HG02870 (cell line): ENCODE measurements at regions not wholly inside any gene's neighbourhood (a gene's known extent, or its start where the extent isn't known, plus 50 kb on each side); places are given as distances from the start of the nearest gene placed in this dataset.
"Not testable (repeated sequence)": the region's sequence is repeated elsewhere in the genome, so short reads cannot be mapped to it uniquely, and the experiment has no call there.

ENCODE experiments used
- ATAC-seq: cut with Tn5 transposase; IDR thresholded peaks from one replicate; pipeline ENCODE4 v1.9.1; 2021; ENCODE audit warnings: mild to moderate bottlenecking, moderate library complexity; ENCODE audit not compliant: unreplicated experiment

DNA sequence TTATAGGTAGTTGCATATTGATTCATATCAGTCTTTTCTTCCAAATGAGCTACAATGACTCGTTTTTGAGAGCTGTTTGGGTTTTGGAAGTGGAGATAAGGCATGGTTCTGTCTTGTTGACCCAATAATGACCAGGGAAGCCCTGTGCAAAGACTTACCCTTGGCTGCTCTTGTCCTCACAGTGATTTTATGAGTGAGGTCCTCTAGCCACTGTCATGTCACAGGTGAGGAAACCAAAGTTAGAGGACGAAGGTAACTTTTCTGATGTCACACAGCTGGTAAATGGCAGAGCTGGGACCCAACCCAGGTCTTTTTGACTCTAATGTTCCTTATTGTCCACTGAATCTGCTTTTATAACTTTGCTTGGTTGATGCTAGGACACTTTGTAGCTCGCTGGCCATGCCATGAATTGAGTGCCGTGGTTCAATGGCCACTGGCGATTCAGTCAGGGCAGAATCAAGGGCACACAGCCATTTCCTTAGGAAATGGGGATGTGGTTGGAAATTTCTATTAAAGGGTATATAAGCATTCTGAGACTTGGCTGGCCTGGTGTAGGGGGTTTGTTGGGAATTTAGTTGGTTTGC, 249.1 kb downstream of the GOLGA6L6 start:
- ATAC-seq: not testable (repeated sequence)

DNA sequence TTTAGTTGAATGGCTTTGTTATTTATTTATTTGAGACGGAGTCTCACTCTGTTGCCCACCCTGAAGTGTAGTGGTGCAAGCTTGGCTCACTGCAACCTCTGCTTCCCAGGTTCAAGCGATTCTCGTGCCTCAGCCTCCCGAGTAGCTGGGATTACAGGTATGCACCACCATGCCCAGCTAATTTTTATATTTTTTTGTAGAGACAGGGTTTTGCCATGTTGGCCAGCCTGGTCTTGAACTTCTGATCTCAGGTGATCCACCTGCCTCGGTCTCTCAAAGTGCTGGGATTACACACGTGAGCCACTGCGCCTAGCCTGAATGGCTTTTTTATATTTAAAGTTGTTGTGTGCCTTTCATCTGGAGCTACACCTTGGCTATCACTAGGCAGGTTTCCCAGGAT, 250.0 kb downstream of the GOLGA6L6 start:
- not testable (repeated sequence) for ATAC-seq

DNA sequence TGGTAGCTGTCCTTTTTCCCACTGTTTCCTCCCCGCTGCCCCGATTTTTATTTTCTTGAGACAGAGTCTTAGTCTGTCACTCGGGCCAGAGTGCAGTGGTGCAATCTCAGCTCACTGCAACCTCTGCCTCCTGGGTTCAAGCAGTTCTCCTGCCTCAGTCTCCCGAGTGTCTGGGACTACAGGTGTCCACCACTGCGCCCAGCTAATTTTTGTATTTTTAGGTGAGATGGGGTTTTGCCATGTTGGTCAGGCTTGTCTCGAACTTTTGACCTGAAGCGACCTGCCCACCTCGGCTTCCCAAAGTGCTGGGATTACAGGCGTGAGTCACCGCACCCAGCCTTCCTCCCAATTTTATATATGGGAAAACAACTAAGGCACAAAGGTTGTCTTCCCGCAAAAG, 251.0 kb downstream of the GOLGA6L6 start:
- not testable (repeated sequence) for ATAC-seq

DNA sequence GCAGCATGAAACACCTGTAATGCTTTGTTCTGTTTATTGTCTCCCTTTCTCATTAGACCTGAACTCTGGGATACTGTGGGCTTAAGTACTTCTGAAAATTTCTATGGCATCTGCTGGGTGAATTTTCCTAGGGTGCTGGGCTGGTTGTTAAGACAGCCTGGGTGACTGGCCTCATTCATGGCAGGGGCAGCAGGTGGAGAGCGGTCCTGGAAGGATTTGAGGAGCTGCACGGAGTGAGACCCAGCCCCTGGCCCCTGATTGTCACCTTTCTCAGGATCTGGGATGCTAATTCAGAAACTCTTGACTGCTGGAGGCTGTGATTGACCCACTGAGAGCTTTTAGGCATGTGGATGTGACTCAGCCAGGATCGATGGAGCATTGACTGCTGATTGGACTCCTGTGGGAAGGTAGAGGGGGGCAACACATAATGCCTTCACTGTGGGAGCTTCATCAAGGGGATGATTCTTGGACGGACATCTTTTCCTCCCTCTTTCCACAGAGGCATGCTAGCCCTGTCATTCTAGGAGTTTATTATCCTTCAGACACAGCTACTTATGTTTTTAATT, 252.0 kb downstream of the GOLGA6L6 start:
- not testable (repeated sequence) for ATAC-seq

DNA sequence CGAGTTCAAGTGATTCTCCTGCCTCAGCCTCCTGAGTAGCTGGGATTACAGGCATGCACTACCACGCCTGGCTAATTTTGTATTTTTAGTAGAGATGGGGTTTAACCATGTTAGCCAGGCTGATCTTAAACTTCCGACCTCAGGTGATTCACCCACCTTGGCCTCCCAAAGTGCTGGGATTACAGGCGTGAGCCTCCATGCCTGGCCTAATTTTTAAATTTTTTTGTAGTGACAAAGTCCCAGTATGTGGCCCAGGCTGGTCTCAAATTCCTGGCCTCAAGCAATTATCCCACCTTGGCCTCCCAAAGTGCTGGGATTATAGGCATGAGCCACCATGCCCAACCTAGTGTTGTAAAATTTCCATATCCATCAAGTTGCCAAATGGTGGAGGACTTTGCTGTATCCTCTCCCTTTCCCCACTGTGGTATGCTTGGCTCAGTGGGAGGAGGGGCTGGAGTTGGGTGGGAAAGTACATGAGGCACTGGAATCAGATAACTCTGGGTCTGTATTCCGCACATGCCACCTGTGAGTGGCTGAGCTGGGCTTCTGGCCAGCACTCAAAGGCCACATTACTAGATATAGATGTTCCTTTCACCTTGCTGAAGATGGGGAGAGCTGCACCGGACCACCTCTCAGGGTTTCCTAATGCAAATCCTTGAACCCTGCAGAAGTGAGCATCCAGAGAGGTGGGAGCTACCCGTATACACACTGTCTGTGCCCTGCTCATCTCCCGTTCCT, 252.6 kb downstream of the GOLGA6L6 start:
- not testable (repeated sequence) for ATAC-seq

DNA sequence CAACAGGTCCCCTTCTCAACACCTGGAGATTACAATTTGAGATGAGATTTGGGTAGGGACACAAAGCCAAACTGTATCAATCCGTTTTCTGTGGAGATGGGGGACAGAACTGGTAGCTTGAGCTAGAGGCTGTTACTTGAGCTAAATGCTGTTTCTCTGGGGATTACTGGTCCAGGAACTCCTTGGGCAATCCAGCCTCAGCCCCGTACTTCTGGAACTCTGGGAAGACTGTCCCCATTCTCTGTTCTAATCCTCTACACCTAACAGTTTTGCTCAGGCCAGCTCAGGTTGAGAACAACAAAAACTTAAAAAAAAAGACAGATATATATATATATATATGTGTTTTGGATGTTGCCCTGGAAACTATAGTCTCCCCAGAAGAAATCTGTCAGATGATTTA, 255.0 kb downstream of the GOLGA6L6 start:
- ATAC-seq: not testable (repeated sequence)

DNA sequence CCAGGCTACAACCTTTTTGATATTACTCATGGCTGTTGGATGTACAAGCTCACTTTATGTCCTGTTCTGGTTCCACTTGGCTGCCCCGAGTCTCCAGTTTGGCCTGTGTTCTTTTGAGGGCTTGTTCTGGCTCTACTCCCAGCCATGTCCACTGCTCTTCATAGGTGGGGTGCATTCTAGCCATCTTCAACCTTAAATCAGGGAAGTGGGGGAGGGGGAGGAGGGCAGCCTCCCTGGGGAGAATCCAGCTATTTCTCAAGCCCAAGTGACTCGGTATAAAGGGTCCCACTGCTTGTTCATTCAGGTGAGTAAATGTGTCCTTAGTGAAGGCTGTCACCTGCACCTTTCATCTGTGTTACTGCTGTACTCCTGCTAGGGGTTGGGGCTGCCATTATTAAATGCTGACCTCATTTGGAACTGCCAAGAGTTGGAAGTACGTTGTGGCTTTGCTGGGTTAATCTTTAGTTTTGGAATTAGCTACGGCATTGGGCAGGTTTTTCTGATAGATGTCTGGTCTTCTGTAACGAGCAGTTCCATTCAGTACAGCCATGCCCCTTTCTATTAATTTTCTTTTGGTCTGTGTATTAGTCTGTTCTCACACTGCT, 255.8 kb downstream of the GOLGA6L6 start:
- ATAC-seq: not testable (repeated sequence)

DNA sequence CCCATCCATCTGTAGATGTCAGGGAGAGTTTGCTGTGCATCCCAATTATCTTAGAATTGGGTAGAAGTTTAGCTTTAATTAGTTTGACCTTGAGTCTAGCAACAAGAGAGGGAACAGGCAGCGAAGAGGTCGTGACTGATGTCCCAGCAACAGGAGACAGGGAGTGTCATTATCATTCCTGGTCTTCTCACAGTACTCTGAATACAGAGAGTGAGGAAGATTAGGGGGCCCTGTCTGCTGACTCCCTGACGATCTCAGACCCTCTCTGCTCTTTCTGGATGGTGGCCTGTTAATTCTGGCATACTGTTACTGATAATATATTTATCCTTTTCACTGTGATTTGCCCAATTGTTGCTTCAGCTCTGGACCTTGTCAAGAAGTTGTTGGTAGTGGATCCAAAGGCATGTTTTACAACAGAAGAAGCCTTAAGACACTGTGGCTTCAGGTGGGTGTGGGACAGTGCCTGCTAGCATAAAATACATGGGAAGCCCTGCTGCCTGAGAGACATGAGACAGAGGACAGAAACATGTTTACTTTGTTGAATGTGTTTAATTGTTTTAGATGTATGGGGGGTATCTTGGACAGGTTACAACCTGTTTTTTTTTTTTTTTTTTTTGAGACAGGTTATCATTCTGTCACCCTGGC, 256.6 kb downstream of the GOLGA6L6 start:
- ATAC-seq: not testable (repeated sequence)

DNA sequence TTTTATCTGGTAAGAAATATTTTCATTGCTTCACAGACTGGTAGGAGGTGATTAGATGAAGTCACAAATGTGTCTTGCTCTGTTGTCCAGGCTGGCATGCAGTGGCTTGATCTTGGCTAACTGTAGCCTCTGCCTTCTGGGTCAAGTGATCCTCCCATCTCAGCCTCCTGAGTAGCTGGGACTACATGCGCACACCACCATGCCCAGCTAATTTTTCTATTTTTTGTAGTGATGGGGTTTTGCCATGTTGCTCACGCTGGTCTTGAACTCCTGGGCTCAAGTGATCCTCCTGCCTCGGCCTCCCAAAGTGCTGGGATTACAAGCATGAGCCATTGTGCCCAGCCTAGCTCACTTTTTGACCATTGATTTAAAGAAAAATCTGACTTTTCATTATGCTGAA, 257.9 kb downstream of the GOLGA6L6 start:
- not testable (repeated sequence) for ATAC-seq

DNA sequence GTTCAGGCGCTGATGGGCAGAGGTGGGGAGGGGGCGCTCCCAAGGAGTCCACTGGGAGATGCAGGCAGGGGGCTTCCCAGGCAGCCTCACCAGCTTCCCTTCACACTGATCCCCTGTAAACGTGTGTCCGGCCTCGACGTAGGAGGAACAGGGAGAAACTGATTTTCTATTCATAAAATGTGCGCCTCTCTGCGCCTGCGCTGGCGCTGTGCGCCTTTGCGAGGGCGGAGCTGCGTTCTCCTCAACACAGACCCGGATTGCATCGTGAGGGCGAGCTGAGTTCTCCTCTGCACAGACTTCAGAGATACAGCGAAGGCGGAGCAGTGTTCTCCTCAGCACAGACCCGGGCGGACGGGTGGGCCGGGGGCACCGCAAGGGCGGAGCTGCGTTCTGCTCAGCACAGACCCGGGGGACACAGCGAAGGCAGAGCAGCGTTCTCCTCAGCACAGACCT, 259.1 kb downstream of the GOLGA6L6 start:
- not testable (repeated sequence) for ATAC-seq

DNA sequence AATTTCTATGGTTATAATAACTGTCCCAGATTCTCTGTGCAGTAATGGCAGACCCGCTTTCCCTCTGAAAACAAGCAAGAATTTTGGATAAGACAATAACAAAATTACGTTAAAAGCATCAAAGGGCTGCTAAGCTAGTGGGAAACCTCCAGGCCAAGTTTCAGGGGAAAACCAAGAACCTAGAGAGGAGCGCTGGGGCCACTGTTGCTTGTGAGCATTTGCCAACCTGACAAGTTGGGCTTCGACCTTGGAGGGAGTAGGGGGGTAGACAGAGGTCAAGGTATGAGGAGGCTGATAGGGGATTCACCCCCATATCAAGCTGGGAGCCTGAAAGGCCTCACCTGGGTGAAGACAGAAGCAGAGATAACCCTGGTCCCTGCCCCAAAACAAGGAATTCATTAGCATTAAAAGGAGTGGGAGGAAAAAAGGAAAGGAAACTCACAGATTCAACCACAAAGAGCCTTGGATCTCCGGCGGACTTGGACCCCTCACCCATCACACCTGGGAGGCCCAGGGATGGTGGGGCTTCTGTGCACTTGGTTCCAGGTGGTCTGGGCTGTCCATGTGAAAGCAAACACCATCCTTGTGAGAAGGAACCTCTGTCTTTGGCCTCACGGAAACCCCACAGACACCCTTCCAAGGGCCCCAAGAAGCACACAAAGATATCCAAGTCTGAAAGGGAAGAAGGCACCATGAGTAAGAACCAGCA, 259.9 kb downstream of the GOLGA6L6 start:
- not testable (repeated sequence) for ATAC-seq

DNA sequence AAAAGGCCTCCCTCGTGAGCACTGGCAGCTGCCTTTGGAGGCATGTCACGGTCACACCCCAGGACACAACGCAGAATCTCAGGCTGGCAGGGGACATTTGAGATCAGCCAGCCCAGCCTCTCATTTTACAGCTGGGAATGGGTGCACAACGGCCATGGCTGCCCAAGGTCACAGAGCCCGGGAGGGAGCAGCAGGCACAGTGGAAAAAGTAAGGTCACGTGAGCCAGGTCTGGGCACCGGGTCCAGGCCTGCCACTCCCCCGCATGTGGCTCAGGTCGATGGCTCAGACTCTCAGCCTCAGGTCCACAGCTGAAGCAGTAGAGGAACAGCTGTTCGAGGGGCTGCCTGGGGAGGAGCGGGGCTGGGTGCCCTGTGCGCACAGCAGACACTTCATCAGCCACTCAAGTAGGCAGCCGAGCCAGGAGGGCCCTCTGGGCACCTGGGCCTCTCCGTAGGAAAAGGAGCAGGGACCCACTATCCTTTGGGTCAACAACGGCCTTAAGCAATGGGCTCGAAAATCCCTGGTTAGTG, 260.6 kb downstream of the GOLGA6L6 start:
- no peak for ATAC-seq

DNA sequence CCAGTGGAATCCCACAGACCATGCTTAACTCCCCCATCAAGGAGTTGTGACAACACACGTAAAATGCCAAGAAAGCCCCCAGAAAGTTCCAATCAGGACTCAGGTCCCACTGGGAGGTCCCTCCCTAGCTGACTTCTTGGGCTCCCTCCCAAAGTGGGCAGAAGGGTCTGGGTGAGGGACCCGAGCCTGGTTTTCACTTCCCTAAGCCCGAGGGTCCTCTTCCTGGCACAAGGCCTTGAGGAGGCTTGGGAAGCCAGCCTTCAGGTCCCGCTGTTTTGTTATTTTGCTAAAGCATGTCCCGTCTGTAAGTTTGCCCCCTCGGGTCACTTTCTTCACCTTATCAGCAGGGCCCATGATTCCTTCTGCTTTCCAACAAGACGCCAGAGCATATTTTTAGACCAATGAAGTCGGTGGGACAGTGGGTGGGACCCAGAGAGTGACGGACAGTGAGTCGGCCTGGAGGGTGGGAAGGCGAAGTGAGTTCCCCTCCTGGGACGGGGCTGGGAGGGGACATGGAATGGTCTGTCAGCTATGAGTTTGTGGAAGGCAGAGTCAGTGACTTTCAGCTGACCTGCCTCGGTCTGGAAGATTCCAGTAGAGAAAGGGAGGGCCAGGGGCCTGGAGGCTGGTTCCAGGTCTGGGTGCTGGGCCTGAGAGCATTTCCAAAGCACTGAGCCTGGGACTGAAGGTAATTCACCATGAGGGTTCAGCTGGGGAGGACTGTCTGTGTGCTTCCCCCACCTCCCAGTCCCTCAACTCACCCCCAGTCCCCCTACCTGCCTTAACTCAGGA, 261.3 kb downstream of the GOLGA6L6 start:
- not testable (repeated sequence) for ATAC-seq

DNA sequence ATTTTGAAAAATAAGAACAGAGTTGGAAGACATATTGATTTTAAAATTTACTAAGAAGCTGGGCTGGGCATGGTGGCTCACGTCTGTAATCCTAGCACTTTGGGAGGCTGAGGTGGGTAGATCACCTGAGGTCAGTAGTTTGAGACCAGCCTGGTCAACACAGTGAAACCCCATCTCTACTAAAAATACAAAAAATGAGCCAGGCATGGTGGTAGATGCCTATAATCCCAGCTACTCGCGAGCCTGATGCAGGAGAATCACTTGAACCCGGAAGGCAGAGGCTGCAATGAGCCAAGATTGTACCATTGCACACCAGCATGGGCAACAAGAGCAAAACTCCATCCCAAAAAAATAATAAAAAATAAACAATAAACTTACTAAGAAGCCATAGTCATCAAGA, 262.5 kb downstream of the GOLGA6L6 start:
- not testable (repeated sequence) for ATAC-seq

DNA sequence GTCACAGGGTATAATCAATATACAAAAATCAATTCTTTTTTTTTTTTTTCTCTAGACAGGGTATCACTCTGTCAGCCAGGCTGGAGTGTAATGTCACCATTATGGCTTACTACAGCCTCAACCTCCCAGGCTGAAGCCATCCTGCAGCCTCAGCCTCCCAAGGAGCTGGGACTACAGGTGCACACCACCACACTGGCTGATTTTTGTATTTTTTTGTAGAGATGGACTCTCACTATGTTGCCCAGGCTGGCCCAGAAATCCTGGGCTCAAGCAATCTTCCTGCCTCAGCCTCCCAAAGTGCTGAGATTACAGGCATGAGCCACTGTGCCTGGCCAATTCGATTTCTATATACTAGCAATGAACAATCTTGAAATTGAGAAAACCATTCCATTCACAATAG, 263.2 kb downstream of the GOLGA6L6 start:
- not testable (repeated sequence) for ATAC-seq

DNA sequence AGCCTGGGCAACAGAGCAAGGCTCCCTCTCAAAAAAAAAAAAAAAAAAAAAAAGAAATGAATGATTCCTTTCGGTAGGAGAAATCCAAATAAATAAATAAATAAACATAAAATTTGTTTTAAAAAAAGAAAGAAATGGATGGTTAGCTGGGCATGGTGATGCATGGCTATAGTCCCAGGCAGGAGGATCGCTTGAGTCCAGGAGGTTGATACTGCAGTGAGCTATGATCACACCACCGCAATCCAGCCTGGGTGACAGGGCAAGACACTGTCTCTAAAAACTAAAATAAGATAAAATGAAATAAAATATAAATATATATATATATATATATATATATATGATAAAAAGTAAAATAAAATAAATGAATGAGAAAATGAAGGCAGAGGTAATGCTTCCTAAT, 264.1 kb downstream of the GOLGA6L6 start:
- not testable (repeated sequence) for ATAC-seq

DNA sequence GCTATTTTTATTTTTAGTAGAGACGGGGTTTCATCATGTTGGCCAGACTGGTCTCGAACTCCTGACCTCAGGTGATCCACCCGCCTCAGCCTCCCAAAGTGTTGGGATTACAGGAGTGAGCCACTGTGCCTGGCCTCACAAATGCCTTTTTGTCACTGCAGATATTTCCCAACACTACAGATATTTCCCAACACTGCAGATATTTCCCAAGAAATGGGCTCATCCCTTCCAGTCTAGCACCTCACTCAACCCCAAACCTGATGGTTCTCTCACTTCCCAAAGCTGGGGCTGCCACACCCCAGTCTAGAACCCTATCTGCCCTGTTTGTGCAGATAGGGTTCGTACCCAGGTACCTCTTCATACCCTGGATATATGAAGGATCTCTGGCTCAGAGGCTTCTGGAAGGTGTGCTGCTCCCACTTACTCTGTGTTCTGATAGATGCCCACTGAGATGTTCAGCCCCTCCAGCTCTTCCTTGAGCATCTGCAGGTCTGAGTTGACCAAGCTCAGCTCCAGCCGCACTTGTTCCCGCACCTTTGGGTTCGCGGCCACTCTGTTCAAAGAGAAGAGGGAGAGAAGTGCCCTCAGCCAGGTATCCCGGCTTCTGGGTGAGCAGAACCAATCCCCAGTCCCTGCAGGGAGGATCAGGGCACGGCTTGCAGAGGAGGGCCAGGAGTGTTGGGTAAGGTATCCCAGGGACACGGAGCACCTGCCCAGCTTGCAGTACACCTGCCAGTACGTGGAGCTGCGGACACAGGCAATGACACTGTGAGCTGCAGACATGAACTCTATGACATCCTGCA, 265.1 kb downstream of the GOLGA6L6 start:
- ATAC-seq: not testable (repeated sequence)

DNA sequence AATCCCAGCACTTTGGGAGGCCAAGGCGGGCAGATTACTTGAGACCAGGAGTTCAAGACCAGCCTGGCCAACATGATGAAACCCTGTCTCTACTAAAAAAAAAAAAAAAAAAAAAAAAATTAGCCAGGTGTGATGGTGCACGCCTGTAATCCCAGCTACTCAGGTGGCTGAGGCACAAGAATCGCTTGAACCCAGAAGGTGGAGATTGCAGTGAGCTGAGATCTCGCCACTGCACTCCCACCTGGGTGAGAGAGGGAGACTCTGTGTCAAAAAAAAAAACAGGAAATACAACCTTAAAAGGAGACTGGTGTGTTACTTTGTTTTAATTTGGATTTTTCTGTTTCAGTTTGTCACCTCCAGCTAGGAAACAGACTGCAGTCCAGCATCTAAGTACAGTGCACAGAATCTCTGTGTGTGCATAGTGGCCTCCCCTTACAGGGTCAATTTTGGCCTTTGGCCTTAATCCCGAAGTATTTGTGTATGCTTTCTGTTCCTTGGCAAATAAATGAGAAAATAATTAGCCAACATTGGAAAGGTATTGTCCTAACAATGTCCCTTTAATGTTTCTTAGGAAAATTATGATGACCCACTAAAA, 266.1 kb downstream of the GOLGA6L6 start:
- not testable (repeated sequence) for ATAC-seq
